ENCODE measurements at regions not wholly inside any gene's neighbourhood (a gene's known extent, or its start where the extent isn't known, plus 50 kb on each side); places are given as distances from the start of the nearest gene placed in this dataset.
A peak's percentile ranks its signal among the peaks of the same experiment; 100 is the strongest.

DNA sequence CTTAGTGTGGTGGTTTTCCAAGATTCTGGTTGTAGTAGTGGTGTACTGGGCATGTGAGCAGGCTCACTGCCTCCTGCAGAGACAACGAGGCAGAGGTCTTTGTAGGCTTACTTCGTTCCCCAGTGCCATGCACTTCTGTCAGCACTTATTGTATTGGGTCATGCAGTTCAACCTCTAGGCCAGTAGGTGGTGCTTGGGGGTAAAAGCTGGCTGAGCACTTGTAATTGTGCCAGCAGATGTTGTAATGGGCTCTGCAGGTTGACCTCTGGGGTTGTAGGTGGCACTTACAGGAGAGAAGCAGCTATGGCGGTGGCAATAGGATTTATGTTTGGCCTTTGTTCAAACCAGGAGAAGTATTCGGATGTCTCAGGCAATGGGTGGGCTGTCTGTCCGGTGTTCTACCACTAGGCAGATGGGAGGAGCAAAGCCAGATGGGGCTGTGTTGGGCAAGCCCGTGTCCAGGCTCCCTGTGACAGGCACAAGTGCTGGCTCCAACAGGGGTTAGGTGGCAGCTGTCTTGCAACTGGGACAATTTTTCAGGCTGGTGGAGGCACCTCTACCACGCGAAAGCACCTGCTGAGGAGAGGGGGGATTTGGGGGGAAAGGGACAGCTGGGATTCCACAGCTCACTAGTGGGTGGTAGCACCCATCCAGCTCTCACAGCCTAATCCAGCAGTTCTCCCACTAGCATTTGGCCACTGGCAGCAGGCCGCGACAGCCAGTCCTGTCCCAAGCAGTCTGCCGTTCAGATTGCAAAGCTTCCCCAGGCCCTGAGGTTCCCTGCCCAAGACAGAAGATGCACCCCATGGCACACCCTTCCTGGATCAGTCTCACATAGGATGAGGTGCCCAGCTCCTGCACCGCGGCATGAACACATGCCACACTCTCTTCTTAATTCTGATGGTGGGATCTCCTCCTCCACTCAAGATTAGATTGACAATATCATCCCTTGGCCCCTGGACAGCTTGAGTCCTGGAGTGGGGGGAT lies 274.5 kb downstream of the CTH start (continued):
- TF ChIP-seq, protein P1, sequence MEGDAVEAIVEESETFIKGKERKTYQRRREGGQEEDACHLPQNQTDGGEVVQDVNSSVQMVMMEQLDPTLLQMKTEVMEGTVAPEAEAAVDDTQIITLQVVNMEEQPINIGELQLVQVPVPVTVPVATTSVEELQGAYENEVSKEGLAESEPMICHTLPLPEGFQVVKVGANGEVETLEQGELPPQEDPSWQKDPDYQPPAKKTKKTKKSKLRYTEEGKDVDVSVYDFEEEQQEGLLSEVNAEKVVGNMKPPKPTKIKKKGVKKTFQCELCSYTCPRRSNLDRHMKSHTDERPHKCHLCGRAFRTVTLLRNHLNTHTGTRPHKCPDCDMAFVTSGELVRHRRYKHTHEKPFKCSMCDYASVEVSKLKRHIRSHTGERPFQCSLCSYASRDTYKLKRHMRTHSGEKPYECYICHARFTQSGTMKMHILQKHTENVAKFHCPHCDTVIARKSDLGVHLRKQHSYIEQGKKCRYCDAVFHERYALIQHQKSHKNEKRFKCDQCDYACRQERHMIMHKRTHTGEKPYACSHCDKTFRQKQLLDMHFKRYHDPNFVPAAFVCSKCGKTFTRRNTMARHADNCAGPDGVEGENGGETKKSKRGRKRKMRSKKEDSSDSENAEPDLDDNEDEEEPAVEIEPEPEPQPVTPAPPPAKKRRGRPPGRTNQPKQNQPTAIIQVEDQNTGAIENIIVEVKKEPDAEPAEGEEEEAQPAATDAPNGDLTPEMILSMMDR (IDR thresholded peaks at IDR 0.05 in 2 of 3, conservative IDR thresholded peaks at IDR 0.05 in 1 of 3; ENCODE audit: borderline replicate concordance in 1 of 3, insufficient read depth in 1 of 3, low read depth in 2 of 3, low read length in 2 of 3): peak; percentile 20 to 84 (median 81); a peak in 5 of 6 replicates
- TF ChIP-seq CEBPB (IDR thresholded peaks at IDR 0.05; ENCODE audit: low read depth): peak; percentile 45; the same call in 1 of the 2 replicates
- TF ChIP-seq POLR2AphosphoS5 (IDR thresholded peaks at IDR 0.05; ENCODE audit: low read depth, low read length): no peak
- no peak for TF ChIP-seq SIN3A (IDR thresholded peaks at IDR 0.05; ENCODE audit: low read depth)
- TF ChIP-seq, protein P2, sequence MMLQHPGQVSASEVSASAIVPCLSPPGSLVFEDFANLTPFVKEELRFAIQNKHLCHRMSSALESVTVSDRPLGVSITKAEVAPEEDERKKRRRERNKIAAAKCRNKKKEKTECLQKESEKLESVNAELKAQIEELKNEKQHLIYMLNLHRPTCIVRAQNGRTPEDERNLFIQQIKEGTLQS (IDR thresholded peaks at IDR 0.05): no peak
- TF ChIP-seq ZFX (IDR thresholded peaks at IDR 0.05): no peak
- TF ChIP-seq YY1 (IDR thresholded peaks at IDR 0.05; ENCODE audit: extremely low read depth, insufficient replicate concordance, low read depth, low read length): no peak

DNA sequence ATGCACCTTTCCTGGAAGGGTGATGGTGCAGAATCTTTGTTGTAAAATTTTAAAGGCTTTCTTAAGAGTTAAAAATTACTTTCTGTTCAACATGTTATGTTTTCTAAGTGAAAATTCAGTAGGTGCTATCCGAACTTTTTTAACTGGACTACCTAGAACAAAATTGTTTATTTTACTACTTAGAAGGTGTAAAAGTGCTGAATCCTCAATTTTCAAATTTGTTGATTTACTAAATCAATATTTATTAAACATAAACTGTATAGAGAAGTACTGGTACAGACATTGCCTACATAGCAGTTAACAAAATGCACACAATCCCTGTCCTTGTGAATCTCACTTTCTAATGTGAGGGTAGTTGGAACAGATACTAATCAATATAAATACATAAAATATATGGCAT lies 277.5 kb downstream of the CTH start:
- H3K9me3 ChIP-seq (ENCODE audit: control insufficient read depth in 1 of 2, insufficient read depth in 1 of 2, low read depth in 1 of 2, low read length in 2 of 2): no peaks in the 10 kb centered on the region
- CTCF ChIA-PET: no interaction called here
- BruUV-seq (replicated peaks): no TSS peak
- H3K9me2 ChIP-seq (ENCODE audit: insufficient read depth): no peaks in the 10 kb centered on the region
- peaks cover 25% of the 10 kb centered on the region for H3K27me3 ChIP-seq (ENCODE audit: insufficient read depth, low read length)
- intact Hi-C loops (cut with micrococcal nuclease): no loop called here
- no peaks in the 10 kb centered on the region for H3K4me1 ChIP-seq (ENCODE audit: control insufficient read depth in 1 of 2, insufficient read depth in 2 of 2, low read length in 2 of 2)
- H4K20me1 ChIP-seq (ENCODE audit: insufficient read depth): no peaks in the 10 kb centered on the region
- H3K79me2 ChIP-seq (ENCODE audit: insufficient read depth, low read length): no peaks in the 10 kb centered on the region
- DNase-seq (ENCODE audit: low read depth, low spot score) (no peak), ATAC-seq (no peak)
- POLR2A ChIA-PET: no interaction called here
- RAD21 ChIA-PET (ENCODE audit: low non-redundant PET in 1 of 2, low total read pairs in 2 of 2, uncharacterized antibody in 2 of 2, unreplicated experiment in 2 of 2): no interaction called here
- H3K36me3 ChIP-seq (ENCODE audit: control insufficient read depth in 1 of 2, insufficient read depth in 2 of 2, low read length in 2 of 2): no peaks in the 10 kb centered on the region; a peak in 1 of 4 replicates
- no peak overlapping the region for H3K4me2 ChIP-seq (ENCODE audit: low read length)
- H3K4me3 ChIP-seq (replicated peaks in 1 of 2; ENCODE audit: low read depth in 1 of 2, low read length in 2 of 2): no peak overlapping the region
- no peak overlapping the region for H2AFZ ChIP-seq (ENCODE audit: low read depth, low read length, poor library complexity, severe bottlenecking)
- H3K27ac ChIP-seq (ENCODE audit: low read depth, low read length): no peak overlapping the region
- no peak overlapping the region for H3K9ac ChIP-seq (ENCODE audit: low read length)
- TF ChIP-seq, protein P3, sequence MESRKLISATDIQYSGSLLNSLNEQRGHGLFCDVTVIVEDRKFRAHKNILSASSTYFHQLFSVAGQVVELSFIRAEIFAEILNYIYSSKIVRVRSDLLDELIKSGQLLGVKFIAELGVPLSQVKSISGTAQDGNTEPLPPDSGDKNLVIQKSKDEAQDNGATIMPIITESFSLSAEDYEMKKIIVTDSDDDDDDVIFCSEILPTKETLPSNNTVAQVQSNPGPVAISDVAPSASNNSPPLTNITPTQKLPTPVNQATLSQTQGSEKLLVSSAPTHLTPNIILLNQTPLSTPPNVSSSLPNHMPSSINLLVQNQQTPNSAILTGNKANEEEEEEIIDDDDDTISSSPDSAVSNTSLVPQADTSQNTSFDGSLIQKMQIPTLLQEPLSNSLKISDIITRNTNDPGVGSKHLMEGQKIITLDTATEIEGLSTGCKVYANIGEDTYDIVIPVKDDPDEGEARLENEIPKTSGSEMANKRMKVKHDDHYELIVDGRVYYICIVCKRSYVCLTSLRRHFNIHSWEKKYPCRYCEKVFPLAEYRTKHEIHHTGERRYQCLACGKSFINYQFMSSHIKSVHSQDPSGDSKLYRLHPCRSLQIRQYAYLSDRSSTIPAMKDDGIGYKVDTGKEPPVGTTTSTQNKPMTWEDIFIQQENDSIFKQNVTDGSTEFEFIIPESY (IDR thresholded peaks at IDR 0.05; ENCODE audit: extremely low read depth, insufficient replicate concordance, low read length): no peak
- TF ChIP-seq SIN3A (IDR thresholded peaks at IDR 0.05; ENCODE audit: low read depth): no peak
- TF ChIP-seq EZH2 (IDR thresholded peaks at IDR 0.05): no peak
- TF ChIP-seq POLR2AphosphoS5 (IDR thresholded peaks at IDR 0.05; ENCODE audit: low read depth, low read length): no peak
- no peak for TF ChIP-seq ZNF274 (IDR thresholded peaks at IDR 0.05; ENCODE audit: low read depth, low read length)
- TF ChIP-seq YY1 (IDR thresholded peaks at IDR 0.05; ENCODE audit: extremely low read depth, insufficient replicate concordance, low read depth, low read length): no peak
- TF ChIP-seq, protein P2 (IDR thresholded peaks at IDR 0.05): no peak
- TF ChIP-seq ZFX (IDR thresholded peaks at IDR 0.05): no peak
- TF ChIP-seq FOSL1 (IDR thresholded peaks at IDR 0.05; ENCODE audit: low read depth): no peak
- TF ChIP-seq, protein P4, sequence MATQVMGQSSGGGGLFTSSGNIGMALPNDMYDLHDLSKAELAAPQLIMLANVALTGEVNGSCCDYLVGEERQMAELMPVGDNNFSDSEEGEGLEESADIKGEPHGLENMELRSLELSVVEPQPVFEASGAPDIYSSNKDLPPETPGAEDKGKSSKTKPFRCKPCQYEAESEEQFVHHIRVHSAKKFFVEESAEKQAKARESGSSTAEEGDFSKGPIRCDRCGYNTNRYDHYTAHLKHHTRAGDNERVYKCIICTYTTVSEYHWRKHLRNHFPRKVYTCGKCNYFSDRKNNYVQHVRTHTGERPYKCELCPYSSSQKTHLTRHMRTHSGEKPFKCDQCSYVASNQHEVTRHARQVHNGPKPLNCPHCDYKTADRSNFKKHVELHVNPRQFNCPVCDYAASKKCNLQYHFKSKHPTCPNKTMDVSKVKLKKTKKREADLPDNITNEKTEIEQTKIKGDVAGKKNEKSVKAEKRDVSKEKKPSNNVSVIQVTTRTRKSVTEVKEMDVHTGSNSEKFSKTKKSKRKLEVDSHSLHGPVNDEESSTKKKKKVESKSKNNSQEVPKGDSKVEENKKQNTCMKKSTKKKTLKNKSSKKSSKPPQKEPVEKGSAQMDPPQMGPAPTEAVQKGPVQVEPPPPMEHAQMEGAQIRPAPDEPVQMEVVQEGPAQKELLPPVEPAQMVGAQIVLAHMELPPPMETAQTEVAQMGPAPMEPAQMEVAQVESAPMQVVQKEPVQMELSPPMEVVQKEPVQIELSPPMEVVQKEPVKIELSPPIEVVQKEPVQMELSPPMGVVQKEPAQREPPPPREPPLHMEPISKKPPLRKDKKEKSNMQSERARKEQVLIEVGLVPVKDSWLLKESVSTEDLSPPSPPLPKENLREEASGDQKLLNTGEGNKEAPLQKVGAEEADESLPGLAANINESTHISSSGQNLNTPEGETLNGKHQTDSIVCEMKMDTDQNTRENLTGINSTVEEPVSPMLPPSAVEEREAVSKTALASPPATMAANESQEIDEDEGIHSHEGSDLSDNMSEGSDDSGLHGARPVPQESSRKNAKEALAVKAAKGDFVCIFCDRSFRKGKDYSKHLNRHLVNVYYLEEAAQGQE (IDR thresholded peaks at IDR 0.05; ENCODE audit: low read depth): no peak
- TF ChIP-seq POLR2A (IDR thresholded peaks at IDR 0.05; ENCODE audit: borderline replicate concordance, extremely low read depth, insufficient read depth, insufficient read length): no peak
- no peak for TF ChIP-seq EGR1 (IDR thresholded peaks at IDR 0.05; ENCODE audit: low read depth)

Data from HCT116 (cell line).